MM.1S (cell line): ENCODE measurements at regions not wholly inside any gene's neighbourhood (a gene's known extent, or its start where the extent isn't known, plus 50 kb on each side); places are given as distances from the start of the nearest gene placed in this dataset.

Experiments used
- DNase-seq: peaks from one replicate; pipeline ENCODE4 v3.0.0-alpha.2; 2015
- H2AFZ ChIP-seq: fragments of 300-600 bp; sonication (generic); 2 replicates; pipeline ENCODE4 v1.6.0; 2016; ENCODE audit warnings: antibody characterized with exemption, low read length
- H3F3A ChIP-seq: fragments of 300-600 bp; sonication (generic); 2 replicates; pipeline ENCODE4 v1.6.1; 2016; ENCODE audit warnings: mild to moderate bottlenecking, antibody characterized with exemption, low read length, moderate library complexity, mixed read lengths; ENCODE audit not compliant: insufficient read depth
- H3K27ac ChIP-seq: fragments of 300-600 bp; sonication (generic); 2 replicates; pipeline ENCODE4 v1.5.1; 2016; ENCODE audit warnings: mild to moderate bottlenecking, low read length
- H3K27me3 ChIP-seq: fragments of 300-600 bp; sonication (generic); replicated peaks from 2 replicates; pipeline ENCODE4 v1.6.0; 2016; ENCODE audit warnings: low read length; ENCODE audit not compliant: insufficient read depth
- H3K36me3 ChIP-seq: fragments of 300-600 bp; sonication (generic); replicated peaks from 2 replicates; pipeline ENCODE4 v1.6.1; 2016; ENCODE audit warnings: mild to moderate bottlenecking, low read length, mixed read lengths; ENCODE audit not compliant: insufficient read depth
- H3K4me1 ChIP-seq: fragments of 300-600 bp; sonication (generic); 2 replicates; pipeline ENCODE4 v1.6.1; 2016; ENCODE audit warnings: low read length, mixed read lengths
- H3K4me2 ChIP-seq: fragments of 300-600 bp; sonication (generic); 2 replicates; pipeline ENCODE4 v1.6.0; 2016; ENCODE audit warnings: low read depth, low read length
- H3K4me3 ChIP-seq: fragments of 300-600 bp; sonication (generic); 2 replicates; pipeline ENCODE4 v1.5.1; 2016; ENCODE audit warnings: low read length, mixed read lengths
- H3K79me2 ChIP-seq: fragments of 300-600 bp; sonication (generic); 2 replicates; pipeline ENCODE4 v1.6.1; 2016; ENCODE audit warnings: mixed run types, low read length, mixed read lengths
- H3K9ac ChIP-seq: fragments of 300-600 bp; sonication (generic); 2 replicates; pipeline ENCODE4 v1.6.1; 2016; ENCODE audit warnings: low read length, mixed read lengths
- H3K9me2 ChIP-seq: fragments of 300-600 bp; sonication (generic); replicated peaks from 2 replicates; pipeline ENCODE4 v1.6.1; 2016; ENCODE audit warnings: mild to moderate bottlenecking, low read length, mixed read lengths; ENCODE audit not compliant: insufficient read depth
- H3K9me3 ChIP-seq: fragments of 300-600 bp; sonication (generic); replicated peaks from 2 replicates; pipeline ENCODE4 v1.6.1; 2016; ENCODE audit warnings: mild to moderate bottlenecking, low read length, mixed read lengths; ENCODE audit not compliant: insufficient read depth
- H4K20me1 ChIP-seq: fragments of 300-600 bp; sonication (generic); 2 replicates; pipeline ENCODE4 v1.6.1; 2016; ENCODE audit warnings: mild to moderate bottlenecking, low read length, moderate library complexity, mixed read lengths; ENCODE audit not compliant: insufficient read depth
- CTCF ChIP-seq: fragments of 300-600 bp; sonication (generic); IDR thresholded peaks from 2 replicates; pipeline ENCODE4 v1.5.1; 2016; ENCODE audit warnings: antibody characterized with exemption, low read length, mixed read lengths
- EZH2 ChIP-seq: fragments of 300-600 bp; sonication (generic); optimal IDR thresholded peaks from 2 replicates; pipeline ENCODE3; 2017; ENCODE audit warnings: low read depth, mild to moderate bottlenecking, antibody characterized with exemption, low read length, mixed read lengths
- EZH2phosphoT487 ChIP-seq: fragments of 300-600 bp; sonication (generic); IDR thresholded peaks from 2 replicates; pipeline ENCODE4 v1.6.1; 2018; ENCODE audit warnings: antibody characterized with exemption, low read length

GRCh38 chr12:34302131-34302885, 280.0 kb downstream of the ALG10 start:
- no peaks in the 10 kb centered on the region for H3K9me3 ChIP-seq

GRCh38 chr12:34303091-34303870, 281.0 kb downstream of the ALG10 start:
- Histone ChIP-seq H3K9me2 (no peaks in the 10 kb centered on the region), H3K4me3 (no peak overlapping the region), H3K4me2 (no peak overlapping the region), H4K20me1 (no peaks in the 10 kb centered on the region), H3K27ac (no peak overlapping the region), H3K36me3 (no peaks in the 10 kb centered on the region), H2AFZ (no peak overlapping the region), H3K27me3 (no peaks in the 10 kb centered on the region), H3K9me3 (no peaks in the 10 kb centered on the region), H3F3A (no peaks in the 10 kb centered on the region), H3K79me2 (no peaks in the 10 kb centered on the region), H3K4me1 (no peaks in the 10 kb centered on the region), H3K9ac (no peak overlapping the region)
- DNase-seq = no peak
- TF ChIP-seq EZH2phosphoT487 = no peak
- no peak for TF ChIP-seq CTCF

More at GRCh38 chr12:34302131-34302885, 280.0 kb downstream of the ALG10 start:
- Histone ChIP-seq H4K20me1 (no peaks in the 10 kb centered on the region), H3K9me2 (no peaks in the 10 kb centered on the region), H3K27ac (no peak overlapping the region), H3F3A (no peaks in the 10 kb centered on the region), H3K79me2 (no peaks in the 10 kb centered on the region), H3K4me2 (no peak overlapping the region), H3K4me1 (no peaks in the 10 kb centered on the region), H3K9ac (no peak overlapping the region), H3K36me3 (no peaks in the 10 kb centered on the region), H2AFZ (no peak overlapping the region), H3K4me3 (no peak overlapping the region), H3K27me3 (no peaks in the 10 kb centered on the region)
- TF ChIP-seq EZH2 (no peak), EZH2phosphoT487 (no peak), CTCF (no peak)
- no peak for DNase-seq

GRCh38 chr12:34304001-34304400, 281.7 kb downstream of the ALG10 start:
- no peak for TF ChIP-seq EZH2
- TF ChIP-seq CTCF = no peak
- no peak for TF ChIP-seq EZH2phosphoT487
- Histone ChIP-seq H3F3A (no peaks in the 10 kb centered on the region), H4K20me1 (no peaks in the 10 kb centered on the region), H3K4me1 (no peaks in the 10 kb centered on the region), H3K27me3 (no peaks in the 10 kb centered on the region), H3K4me3 (no peak overlapping the region), H3K9ac (no peak overlapping the region), H3K79me2 (no peaks in the 10 kb centered on the region), H3K4me2 (no peak overlapping the region), H3K9me2 (no peaks in the 10 kb centered on the region), H3K36me3 (no peaks in the 10 kb centered on the region), H3K27ac (no peak overlapping the region), H2AFZ (no peak overlapping the region), H3K9me3 (no peaks in the 10 kb centered on the region)
- DNase-seq = no peak
